ENCODE measurements at regions not wholly inside any gene's neighbourhood (a gene's known extent, or its start where the extent isn't known, plus 50 kb on each side); places are given as distances from the start of the nearest gene placed in this dataset.

DNA sequence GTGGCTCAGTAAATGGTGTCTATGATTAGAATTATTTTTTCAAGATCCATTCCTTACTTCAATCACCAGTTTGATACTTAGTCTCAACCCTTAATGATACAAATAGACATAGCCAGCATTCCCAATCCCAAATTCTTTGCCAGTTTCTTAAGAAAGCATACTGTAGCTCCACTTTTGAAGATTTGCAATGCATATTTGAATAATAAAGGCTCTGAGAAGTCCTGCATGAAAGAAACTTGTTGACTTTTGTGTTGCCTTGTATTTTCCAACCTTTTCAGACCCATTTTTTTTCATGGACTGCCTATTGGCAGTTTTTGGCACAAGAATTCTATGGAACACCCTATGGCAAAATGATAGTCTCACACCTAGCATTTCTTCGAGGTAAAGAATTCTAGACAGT, 215.6 kb upstream of the CHD6 start:
- CTCF ChIA-PET = no interaction called here
- H3K36me3 Mint-ChIP-seq = no peaks in the 10 kb centered on the region
- no peak for DNase-seq
- H3K27ac Mint-ChIP-seq = no peak overlapping the region
- no peak overlapping the region for H3K4me3 Mint-ChIP-seq
- no peaks in the 10 kb centered on the region for H3K9me3 Mint-ChIP-seq
- H3K4me1 Mint-ChIP-seq = no peaks in the 10 kb centered on the region
- H3K27me3 Mint-ChIP-seq = no peaks in the 10 kb centered on the region

DNA sequence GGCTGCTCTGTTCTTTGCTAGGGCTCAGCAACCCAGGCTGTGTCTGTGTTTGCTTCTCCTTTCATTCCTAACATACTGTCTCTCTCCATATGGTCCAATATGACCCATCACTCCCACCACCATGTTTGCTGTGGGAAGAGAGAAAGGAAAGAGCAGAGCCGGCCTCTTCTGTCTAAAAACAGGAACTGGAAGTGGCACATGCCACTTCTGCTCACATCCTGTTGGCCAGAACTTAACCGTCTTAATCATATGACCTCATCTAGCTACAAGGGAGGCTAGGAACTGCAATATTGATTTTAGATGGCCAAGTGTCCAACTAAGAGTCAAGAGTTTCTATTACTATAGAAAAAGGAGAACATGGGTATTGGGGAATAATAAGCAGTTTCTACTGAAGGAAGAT, 212.5 kb upstream of the CHD6 start:
- H3K27me3 Mint-ChIP-seq = no peaks in the 10 kb centered on the region
- H3K36me3 Mint-ChIP-seq = no peaks in the 10 kb centered on the region
- H3K27ac Mint-ChIP-seq = no peak overlapping the region
- CTCF ChIA-PET = no interaction called here
- DNase-seq = no peak
- no peak overlapping the region for H3K4me3 Mint-ChIP-seq
- H3K4me1 Mint-ChIP-seq = no peaks in the 10 kb centered on the region
- H3K9me3 Mint-ChIP-seq = no peaks in the 10 kb centered on the region

- Mint-ChIP-seq H3K9me3 (no peaks in the 10 kb centered on the region), H3K4me3 (no peak overlapping the region), H3K27ac (no peak overlapping the region), H3K36me3 (no peaks in the 10 kb centered on the region), H3K4me1 (no peaks in the 10 kb centered on the region), H3K27me3 (no peaks in the 10 kb centered on the region)
- CTCF ChIA-PET = no interaction called here
- DNase-seq = no peak
These were observed 201.3 kb upstream of the CHD6 start for GRCh38 chr20:41819436-41819835.

DNA sequence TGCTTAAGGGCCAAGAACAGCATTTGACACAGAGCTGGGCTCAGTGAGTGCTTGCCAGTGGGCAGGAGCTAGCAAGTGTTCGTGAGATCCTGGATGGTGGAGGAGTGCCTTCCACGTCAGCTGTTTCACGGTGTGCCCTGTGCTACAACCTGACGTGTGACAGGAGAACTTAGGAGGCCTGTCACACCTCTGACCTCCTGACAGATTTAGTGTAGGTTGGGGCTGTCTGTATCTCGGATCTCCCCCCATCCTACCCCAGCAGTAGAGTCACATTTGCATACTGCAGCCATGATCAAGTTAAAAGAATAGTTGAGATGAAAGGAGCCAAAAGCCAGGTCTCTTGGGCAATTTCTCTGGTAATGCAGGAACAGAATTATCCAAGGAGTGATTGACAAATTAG, 200.8 kb upstream of the CHD6 start:
- Mint-ChIP-seq H3K27ac (no peak overlapping the region), H3K4me1 (no peaks in the 10 kb centered on the region), H3K27me3 (no peaks in the 10 kb centered on the region), H3K9me3 (no peaks in the 10 kb centered on the region), H3K4me3 (no peak overlapping the region), H3K36me3 (no peaks in the 10 kb centered on the region)
- no peak for DNase-seq
- CTCF ChIA-PET = no interaction called here

GRCh38 chr20:41818369-41818768, 200.2 kb upstream of the CHD6 start:
- Mint-ChIP-seq H3K4me1 (no peaks in the 10 kb centered on the region), H3K27me3 (no peaks in the 10 kb centered on the region), H3K9me3 (no peaks in the 10 kb centered on the region), H3K4me3 (no peak overlapping the region), H3K36me3 (no peaks in the 10 kb centered on the region), H3K27ac (no peak overlapping the region)
- CTCF ChIA-PET = no interaction called here
- DNase-seq = no peak

- H3K4me1 Mint-ChIP-seq = no peaks in the 10 kb centered on the region
- no peak for DNase-seq
- no peaks in the 10 kb centered on the region for H3K36me3 Mint-ChIP-seq
- H3K27ac Mint-ChIP-seq = no peak overlapping the region
- no peak overlapping the region for H3K4me3 Mint-ChIP-seq
- H3K27me3 Mint-ChIP-seq = no peaks in the 10 kb centered on the region
- CTCF ChIA-PET = no interaction called here
- peaks cover 1% of the 10 kb centered on the region for H3K9me3 Mint-ChIP-seq
These were observed 193.3 kb upstream of the CHD6 start for GRCh38 chr20:41811456-41811855.

- Mint-ChIP-seq H3K9me3 (no peaks in the 10 kb centered on the region), H3K4me3 (no peak overlapping the region), H3K36me3 (no peaks in the 10 kb centered on the region), H3K27me3 (no peaks in the 10 kb centered on the region), H3K4me1 (no peaks in the 10 kb centered on the region), H3K27ac (no peak overlapping the region)
- CTCF ChIA-PET = no interaction called here
- DNase-seq = no peak
These were observed 181.9 kb upstream of the CHD6 start for GRCh38 chr20:41800040-41800439.

- Mint-ChIP-seq H3K27me3 (peaks cover 4% of the 10 kb centered on the region), H3K27ac (no peak overlapping the region), H3K4me3 (no peak overlapping the region), H3K9me3 (no peaks in the 10 kb centered on the region), H3K36me3 (no peaks in the 10 kb centered on the region), H3K4me1 (no peaks in the 10 kb centered on the region)
- DNase-seq = no peak
- CTCF ChIA-PET = interaction anchor here (1.1 kb wide), 1 partner anchor 60 kb away, joined by 4 read pairs; no protein-coding TSS in a partner anchor
These were observed 180.8 kb upstream of the CHD6 start for GRCh38 chr20:41798930-41799502.

DNA sequence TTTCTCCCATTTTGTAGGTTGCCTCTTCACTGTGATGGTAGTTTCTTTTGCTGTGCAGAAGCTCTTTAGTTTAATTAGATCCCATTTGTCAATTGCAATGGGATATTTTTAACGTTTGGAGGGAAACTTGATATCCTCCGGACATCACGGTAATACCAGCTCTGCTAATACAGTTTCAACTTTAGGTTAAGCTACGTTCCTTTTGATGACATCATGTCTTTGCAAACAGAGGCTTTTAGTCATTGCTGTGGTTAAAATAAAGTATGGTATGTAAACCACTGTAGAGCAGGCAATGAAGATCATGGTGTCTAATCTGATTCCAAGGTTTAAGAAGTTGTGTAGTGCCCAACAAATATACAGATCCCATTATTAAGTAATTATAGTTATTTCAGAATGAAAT, 168.0 kb upstream of the CHD6 start:
- Mint-ChIP-seq H3K4me3 (no peak overlapping the region), H3K36me3 (no peaks in the 10 kb centered on the region), H3K9me3 (no peaks in the 10 kb centered on the region), H3K27ac (no peak overlapping the region), H3K4me1 (no peaks in the 10 kb centered on the region), H3K27me3 (peaks cover under 1% of the 10 kb centered on the region)
- no peak for DNase-seq
- CTCF ChIA-PET = no interaction called here

GRCh38 chr20:41784209-41784958, 166.2 kb upstream of the CHD6 start:
- Mint-ChIP-seq H3K27me3 (peaks cover 4% of the 10 kb centered on the region), H3K4me3 (no peak overlapping the region), H3K9me3 (no peaks in the 10 kb centered on the region), H3K36me3 (no peaks in the 10 kb centered on the region), H3K4me1 (no peaks in the 10 kb centered on the region), H3K27ac (no peak overlapping the region)
- DNase-seq = no peak
- CTCF ChIA-PET = interaction anchor here (0.7 kb wide), 1 partner anchor 234 kb away, joined by 4 read pairs; no protein-coding TSS in a partner anchor

DNA sequence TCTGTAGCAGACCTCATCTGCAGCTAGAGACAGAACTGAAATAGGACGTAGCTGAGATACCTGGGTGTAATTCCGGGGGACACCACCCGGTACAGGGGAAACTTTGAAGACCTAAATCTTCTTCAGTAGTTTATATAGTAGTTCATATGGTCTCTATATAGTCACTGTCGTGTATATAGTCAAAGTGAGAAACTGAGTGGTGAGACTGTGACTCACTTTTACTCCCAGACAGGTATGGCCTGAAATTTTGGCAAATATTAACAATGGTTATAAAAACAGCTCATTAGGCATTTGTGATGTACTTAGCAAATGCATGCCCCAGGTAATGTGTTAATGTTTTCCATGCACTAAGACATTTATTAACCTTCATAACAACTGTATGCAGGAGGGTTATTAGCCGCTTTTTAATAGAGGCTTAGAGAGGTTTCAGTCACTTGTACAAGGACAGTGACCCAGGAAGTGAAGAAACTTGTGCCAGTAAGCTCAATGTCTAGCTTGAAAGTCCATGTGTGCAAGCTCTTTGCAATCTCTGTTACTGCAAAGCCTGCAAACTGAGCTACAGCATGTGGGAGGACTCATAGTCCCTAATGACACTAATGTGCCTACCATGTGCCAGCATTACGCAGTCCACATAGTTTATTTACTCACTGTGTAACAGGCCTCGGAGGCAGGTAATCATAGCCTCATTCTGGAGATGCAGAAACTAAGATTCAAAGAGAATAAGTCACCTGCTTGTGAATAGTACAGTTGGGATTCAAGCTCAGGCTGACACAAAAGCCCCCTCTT, 165.4 kb upstream of the CHD6 start:
- H3K36me3 Mint-ChIP-seq = no peaks in the 10 kb centered on the region
- no peaks in the 10 kb centered on the region for H3K4me1 Mint-ChIP-seq
- no peaks in the 10 kb centered on the region for H3K9me3 Mint-ChIP-seq
- CTCF ChIA-PET = no interaction called here
- no peak for DNase-seq
- H3K27ac Mint-ChIP-seq = no peak overlapping the region
- no peak overlapping the region for H3K4me3 Mint-ChIP-seq
- peaks cover 4% of the 10 kb centered on the region for H3K27me3 Mint-ChIP-seq

DNA sequence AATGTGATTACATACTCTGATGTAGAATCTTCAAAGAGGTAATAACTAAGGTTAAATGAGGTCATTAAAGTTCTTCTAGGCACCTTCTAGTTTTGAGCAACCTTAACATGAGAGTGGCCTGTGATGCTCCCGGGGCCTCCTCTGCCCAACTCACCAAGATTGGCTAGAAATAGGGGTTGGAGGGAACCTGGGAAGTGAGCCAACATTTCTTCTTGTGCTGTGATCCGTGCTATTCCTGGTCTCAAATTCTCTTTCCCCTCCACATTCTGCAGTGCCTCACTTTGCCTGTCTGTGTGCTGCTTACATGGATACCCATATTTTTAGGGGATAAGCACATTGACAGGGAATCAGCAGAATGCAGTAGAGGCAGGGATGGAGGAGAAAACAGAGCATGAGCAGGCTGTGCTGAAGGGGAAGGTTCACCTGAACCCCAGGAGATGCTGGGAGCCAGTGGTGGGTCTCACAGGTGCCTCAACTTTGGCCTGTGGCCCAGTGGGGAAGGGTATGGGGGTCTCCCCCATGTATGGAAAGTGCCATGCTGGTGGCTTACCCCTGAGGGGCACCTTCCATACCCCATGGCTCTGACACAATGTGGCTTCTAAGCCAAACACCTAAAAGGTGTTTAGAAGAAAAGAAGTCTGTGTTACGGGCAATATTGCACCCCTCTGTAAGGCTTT, 164.7 kb upstream of the CHD6 start:
- Mint-ChIP-seq H3K4me3 (no peak overlapping the region), H3K27me3 (peaks cover 7% of the 10 kb centered on the region), H3K36me3 (no peaks in the 10 kb centered on the region), H3K4me1 (no peaks in the 10 kb centered on the region), H3K27ac (no peak overlapping the region), H3K9me3 (no peaks in the 10 kb centered on the region)
- CTCF ChIA-PET = no interaction called here
- no peak for DNase-seq

GRCh38 chr20:41782255-41782654, 164.1 kb upstream of the CHD6 start:
- Mint-ChIP-seq H3K9me3 (no peaks in the 10 kb centered on the region), H3K27ac (no peak overlapping the region), H3K4me3 (no peak overlapping the region), H3K4me1 (no peaks in the 10 kb centered on the region), H3K27me3 (peaks cover 7% of the 10 kb centered on the region), H3K36me3 (no peaks in the 10 kb centered on the region)
- CTCF ChIA-PET = no interaction called here
- no peak for DNase-seq

DNA sequence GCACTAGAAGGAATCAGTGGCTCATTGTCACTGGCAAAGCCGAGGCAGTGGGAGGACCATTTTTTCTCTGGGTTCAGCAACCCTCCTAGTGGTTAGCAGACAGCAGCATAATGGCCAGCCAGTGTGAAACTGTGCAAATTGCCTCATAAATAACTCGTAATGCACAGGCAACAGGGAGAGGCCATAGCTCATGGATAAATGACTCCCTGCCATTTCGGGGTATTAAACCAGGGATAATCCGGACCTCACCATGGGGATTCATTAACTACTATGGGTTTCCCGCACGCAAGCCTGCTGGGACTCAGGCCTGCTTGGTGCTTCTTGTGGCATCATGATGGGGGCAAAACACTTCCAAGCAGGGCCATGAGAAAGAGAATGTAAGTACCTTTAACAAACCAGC, 158.2 kb upstream of the CHD6 start:
- no peaks in the 10 kb centered on the region for H3K4me1 Mint-ChIP-seq
- CTCF ChIA-PET = no interaction called here
- no peak overlapping the region for H3K4me3 Mint-ChIP-seq
- H3K27me3 Mint-ChIP-seq = peaks cover 7% of the 10 kb centered on the region
- no peaks in the 10 kb centered on the region for H3K36me3 Mint-ChIP-seq
- no peak for DNase-seq
- H3K27ac Mint-ChIP-seq = no peak overlapping the region
- no peaks in the 10 kb centered on the region for H3K9me3 Mint-ChIP-seq
